Progenitor cell of endocrine pancreas (in vitro differentiated cells): ENCODE measurements at regions not wholly inside any gene's neighbourhood (a gene's known extent, or its start where the extent isn't known, plus 50 kb on each side); places are given as distances from the start of the nearest gene placed in this dataset.

Experiments used
- DNase-seq: peaks from one replicate; pipeline ENCODE4 v3.0.0; 2021; ENCODE audit warnings: low spot score; ENCODE audit not compliant: unreplicated experiment
- H3K27ac Mint-ChIP-seq: 2 replicates; pipeline ENCODE4 v1.8.0; 2021; ENCODE audit warnings: mild to moderate bottlenecking, moderate library complexity, mixed read lengths
- H3K27me3 Mint-ChIP-seq: 2 replicates; pipeline ENCODE4 v1.8.0; 2021; ENCODE audit warnings: mixed read lengths
- H3K36me3 Mint-ChIP-seq: 2 replicates; pipeline ENCODE4 v1.8.0; 2022; ENCODE audit warnings: mixed read lengths; ENCODE audit not compliant: insufficient read depth
- H3K4me1 Mint-ChIP-seq: 2 replicates; pipeline ENCODE4 v1.8.0; 2021; ENCODE audit warnings: low read depth, mixed read lengths
- H3K4me3 Mint-ChIP-seq: 2 replicates; pipeline ENCODE4 v1.8.0; 2021; ENCODE audit warnings: low read depth, mild to moderate bottlenecking, moderate library complexity, mixed read lengths
- H3K9me3 Mint-ChIP-seq: 2 replicates; pipeline ENCODE4 v1.8.0; 2021; ENCODE audit warnings: low read depth, mixed read lengths
- TF ChIP-seq, protein P1 (sequence below): fragments of 200-600 bp; sonication (generic); IDR thresholded peaks from one replicate; pipeline ENCODE4 v1.5.0; 2021; ENCODE audit warnings: antibody characterized with exemption, mild to moderate bottlenecking; ENCODE audit not compliant: unreplicated experiment

DNA sequence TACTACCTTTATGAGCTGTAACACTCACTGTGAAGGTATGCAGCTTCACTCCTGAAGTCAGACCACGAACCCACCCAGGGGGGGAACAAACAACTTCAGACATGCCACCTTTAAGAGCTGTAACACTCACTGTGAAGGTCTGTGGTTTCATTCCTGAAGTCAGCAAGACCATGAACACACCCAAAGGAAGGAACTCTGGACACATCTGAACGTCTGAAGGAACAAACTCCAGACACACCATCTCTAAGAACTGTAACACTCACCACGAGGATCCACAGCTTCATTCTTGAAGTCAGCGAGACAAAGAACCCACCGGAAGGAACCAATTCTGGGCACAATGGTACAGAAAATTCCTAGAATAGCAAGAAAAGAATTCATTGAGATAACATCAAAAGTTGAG lies 1796.5 kb upstream of the MIR17HG start:
- Mint-ChIP-seq H3K4me3 (no peak overlapping the region), H3K27me3 (peaks cover 23% of the 10 kb centered on the region)
- TF ChIP-seq, protein P1, sequence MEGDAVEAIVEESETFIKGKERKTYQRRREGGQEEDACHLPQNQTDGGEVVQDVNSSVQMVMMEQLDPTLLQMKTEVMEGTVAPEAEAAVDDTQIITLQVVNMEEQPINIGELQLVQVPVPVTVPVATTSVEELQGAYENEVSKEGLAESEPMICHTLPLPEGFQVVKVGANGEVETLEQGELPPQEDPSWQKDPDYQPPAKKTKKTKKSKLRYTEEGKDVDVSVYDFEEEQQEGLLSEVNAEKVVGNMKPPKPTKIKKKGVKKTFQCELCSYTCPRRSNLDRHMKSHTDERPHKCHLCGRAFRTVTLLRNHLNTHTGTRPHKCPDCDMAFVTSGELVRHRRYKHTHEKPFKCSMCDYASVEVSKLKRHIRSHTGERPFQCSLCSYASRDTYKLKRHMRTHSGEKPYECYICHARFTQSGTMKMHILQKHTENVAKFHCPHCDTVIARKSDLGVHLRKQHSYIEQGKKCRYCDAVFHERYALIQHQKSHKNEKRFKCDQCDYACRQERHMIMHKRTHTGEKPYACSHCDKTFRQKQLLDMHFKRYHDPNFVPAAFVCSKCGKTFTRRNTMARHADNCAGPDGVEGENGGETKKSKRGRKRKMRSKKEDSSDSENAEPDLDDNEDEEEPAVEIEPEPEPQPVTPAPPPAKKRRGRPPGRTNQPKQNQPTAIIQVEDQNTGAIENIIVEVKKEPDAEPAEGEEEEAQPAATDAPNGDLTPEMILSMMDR: no peak

GRCh38 chr13:89554801-89555200 lies 1792.7 kb upstream of the MIR17HG start:
- H3K9me3 Mint-ChIP-seq: peaks cover 6% of the 10 kb centered on the region
- H3K27ac Mint-ChIP-seq: peak overlapping the region; percentile 59
- TF ChIP-seq, protein P1: no peak
- no peaks in the 10 kb centered on the region for H3K36me3 Mint-ChIP-seq
- DNase-seq: no peak
- peaks cover 6% of the 10 kb centered on the region for H3K4me1 Mint-ChIP-seq
- H3K4me3 Mint-ChIP-seq: no peak overlapping the region
- H3K27me3 Mint-ChIP-seq: peaks cover 39% of the 10 kb centered on the region

More for the DNA sequence above, 1796.5 kb upstream of the MIR17HG start:
- H3K4me1 Mint-ChIP-seq: peaks cover 6% of the 10 kb centered on the region
- H3K9me3 Mint-ChIP-seq: peaks cover 3% of the 10 kb centered on the region
- DNase-seq: no peak
- H3K27ac Mint-ChIP-seq: no peak overlapping the region
- no peaks in the 10 kb centered on the region for H3K36me3 Mint-ChIP-seq

GRCh38 chr13:89565476-89566100 lies 1781.9 kb upstream of the MIR17HG start:
- H3K4me1 Mint-ChIP-seq: no peaks in the 10 kb centered on the region
- no peaks in the 10 kb centered on the region for H3K36me3 Mint-ChIP-seq
- TF ChIP-seq, protein P1: no peak
- H3K4me3 Mint-ChIP-seq: no peak overlapping the region
- no peaks in the 10 kb centered on the region for H3K27me3 Mint-ChIP-seq
- H3K9me3 Mint-ChIP-seq: peaks cover 3% of the 10 kb centered on the region
- no peak overlapping the region for H3K27ac Mint-ChIP-seq
- DNase-seq: no peak

- Mint-ChIP-seq H3K27me3 (no peaks in the 10 kb centered on the region), H3K4me1 (no peaks in the 10 kb centered on the region), H3K27ac (no peak overlapping the region)
Observed at GRCh38 chr13:89567025-89567424, 1780.5 kb upstream of the MIR17HG start.

DNA sequence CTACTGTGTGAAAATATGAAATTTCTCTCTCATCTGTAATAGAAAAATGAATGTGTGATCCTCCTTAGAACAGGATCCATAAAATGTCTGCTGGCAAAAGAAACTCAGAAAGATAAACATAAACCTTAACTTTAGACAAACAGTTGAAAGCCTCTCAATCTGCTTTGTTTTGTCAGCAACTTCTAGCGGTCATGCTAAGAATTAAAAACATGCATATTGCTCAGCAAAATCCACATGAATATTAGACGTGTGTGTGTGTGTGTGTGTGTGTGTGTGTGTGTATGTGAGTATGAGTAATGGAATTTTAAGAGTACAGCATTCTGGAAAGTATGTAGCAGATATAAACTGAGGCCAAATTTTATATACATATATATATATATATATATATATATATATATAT lies 1779.2 kb upstream of the MIR17HG start:
- H3K36me3 Mint-ChIP-seq: peaks cover 5% of the 10 kb centered on the region
- no peaks in the 10 kb centered on the region for H3K4me1 Mint-ChIP-seq
- TF ChIP-seq, protein P1: no peak
- DNase-seq: no peak
- no peak overlapping the region for H3K27ac Mint-ChIP-seq
- no peaks in the 10 kb centered on the region for H3K27me3 Mint-ChIP-seq
- no peak overlapping the region for H3K4me3 Mint-ChIP-seq
- H3K9me3 Mint-ChIP-seq: peaks cover 15% of the 10 kb centered on the region

More at GRCh38 chr13:89567025-89567424, 1780.5 kb upstream of the MIR17HG start:
- DNase-seq: no peak
- Mint-ChIP-seq H3K4me3 (no peak overlapping the region), H3K36me3 (peaks cover 5% of the 10 kb centered on the region), H3K9me3 (peaks cover 15% of the 10 kb centered on the region)
- TF ChIP-seq, protein P1: no peak
